ENCODE measurements at regions not wholly inside any gene's neighbourhood (a gene's known extent, or its start where the extent isn't known, plus 50 kb on each side); places are given as distances from the start of the nearest gene placed in this dataset.

GRCh38 chr11:115941481-115941993 is 437.3 kb upstream of the CADM1 start:
- no peak for TF ChIP-seq POLR2AphosphoS5 (IDR thresholded peaks at IDR 0.05)
- no peak for TF ChIP-seq CTCF (IDR thresholded peaks at IDR 0.05)

Data from gastroesophageal sphincter (tissue), 3 donors.